HCEC 1CT (cell line): ENCODE measurements at regions not wholly inside any gene's neighbourhood (a gene's known extent, or its start where the extent isn't known, plus 50 kb on each side); places are given as distances from the start of the nearest gene placed in this dataset.

Experiments
- DNase-seq: peaks from one replicate; pipeline ENCODE4 v3.0.0-alpha.2; 2017

DNA sequence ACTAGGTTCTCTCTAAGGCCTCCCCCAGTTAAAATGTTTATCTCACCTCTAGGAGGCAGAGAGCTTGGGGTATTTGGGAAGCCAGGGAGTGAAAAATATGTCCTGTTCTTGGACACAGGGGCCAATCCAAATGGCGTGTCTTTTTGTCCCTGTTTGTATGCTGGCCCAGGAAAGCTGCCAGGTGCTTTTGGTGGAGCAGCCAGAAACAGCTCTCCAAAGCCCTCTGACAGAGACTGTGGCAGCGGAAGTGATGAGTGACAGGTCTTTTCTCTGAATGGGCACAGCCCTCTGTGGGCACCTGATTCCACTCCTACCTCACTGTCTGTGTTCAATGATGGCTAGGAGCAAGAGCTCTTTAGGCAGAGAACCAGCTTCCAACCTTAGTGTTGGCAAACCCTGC is 106.4 kb upstream of the KIRREL3 start:
- no peak for DNase-seq

DNA sequence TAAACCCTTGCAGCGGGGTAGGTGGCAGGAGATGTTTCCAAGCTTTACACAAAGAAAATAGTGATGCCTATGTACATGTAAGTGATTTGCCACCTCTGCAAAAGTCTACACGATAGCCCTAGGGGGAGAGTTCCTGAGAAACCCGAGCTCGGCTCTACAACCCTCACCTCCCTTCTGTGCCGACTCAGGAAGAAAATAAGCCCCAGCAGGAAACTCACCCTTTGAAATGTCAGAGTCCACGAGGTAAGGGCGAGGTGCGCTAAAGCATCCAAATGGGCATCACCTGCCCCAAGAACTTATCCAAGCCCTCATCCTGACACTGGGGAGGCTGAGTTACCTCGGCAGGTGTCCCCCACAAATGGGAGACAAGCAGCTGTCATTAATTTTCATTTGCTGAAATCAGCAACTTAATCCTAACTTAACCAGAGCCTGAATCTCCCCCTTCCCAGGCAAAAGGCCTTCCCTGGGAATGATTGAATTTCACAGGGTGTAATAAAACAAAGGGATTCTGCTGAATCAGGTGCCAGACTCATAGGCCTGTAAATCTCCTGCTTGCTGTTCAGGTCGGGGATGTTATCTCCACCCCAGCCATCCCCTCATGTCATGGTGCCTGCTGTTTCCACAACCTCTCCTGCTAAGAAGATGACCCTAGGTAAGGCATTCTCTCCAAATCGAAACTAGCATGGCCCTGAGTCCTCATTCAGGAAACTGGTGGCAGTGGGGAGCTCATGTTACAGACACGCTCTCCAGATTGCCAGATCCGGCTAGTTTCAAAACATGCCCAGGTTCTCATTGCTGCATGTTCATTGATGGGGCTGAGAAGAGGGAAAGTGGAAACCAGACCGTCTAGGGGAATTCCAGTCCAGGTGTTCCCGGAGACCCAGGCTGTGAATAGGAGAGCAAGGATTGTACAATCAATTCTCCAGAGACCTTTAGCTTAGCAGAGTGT is 105.3 kb upstream of the KIRREL3 start:
- DNase-seq = no peak

DNA sequence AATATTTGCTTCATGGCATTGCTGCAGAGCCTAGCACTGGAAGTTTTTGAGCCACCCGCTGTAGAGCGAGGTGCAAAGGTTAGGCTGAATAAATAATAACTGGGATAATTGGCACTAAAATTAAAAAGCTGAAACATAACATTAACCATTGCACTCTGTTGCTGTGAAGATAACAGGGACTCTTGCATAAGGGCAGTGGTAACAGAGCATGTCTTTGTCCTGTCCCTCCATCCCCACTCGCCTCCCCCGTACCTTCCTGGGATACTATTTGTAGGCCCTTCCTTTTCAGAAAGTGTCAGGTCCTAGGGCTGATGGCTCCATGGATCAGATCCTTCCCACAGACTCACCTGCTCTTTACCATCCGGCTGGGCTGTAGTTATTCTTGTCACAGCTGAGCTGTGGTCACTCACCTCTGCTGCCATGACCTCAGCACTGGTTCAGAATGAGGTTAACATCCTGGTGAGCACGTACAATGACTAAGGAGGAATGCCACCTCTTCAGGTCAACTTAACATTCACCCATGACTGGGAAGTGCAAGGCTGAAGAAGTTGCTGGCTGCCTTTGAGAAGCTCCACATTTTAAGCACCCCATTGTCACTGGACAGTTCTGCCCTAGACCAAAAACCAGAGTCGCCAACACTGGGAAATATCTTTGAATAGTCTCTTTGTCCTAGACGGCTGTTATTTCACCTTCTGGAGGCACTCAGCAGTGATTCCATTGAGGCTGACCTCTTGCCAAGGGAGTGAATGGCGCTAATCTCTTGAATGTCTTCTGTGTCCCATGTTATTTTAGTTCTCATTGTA is 103.2 kb upstream of the KIRREL3 start:
- DNase-seq = no peak

DNA sequence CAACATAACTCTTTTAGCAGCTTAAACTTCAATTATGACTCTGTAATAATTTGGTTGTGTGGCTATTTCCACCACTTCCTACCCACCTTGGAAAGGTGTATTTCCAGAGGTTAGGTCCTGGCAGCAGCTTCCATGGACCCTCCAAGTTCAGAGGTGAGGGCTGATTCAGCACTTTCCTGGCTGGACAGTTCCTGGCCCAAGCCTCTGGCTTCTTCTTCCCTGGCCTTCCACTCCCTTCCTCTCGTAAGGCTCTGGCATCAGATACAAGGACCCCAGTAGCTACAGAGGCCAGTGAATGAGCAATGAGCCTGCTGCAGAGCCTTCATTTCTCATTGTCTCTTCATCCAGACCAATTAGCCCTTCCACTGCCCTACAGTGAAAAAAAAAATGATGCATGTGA is 98.1 kb upstream of the KIRREL3 start:
- DNase-seq = no peak

DNA sequence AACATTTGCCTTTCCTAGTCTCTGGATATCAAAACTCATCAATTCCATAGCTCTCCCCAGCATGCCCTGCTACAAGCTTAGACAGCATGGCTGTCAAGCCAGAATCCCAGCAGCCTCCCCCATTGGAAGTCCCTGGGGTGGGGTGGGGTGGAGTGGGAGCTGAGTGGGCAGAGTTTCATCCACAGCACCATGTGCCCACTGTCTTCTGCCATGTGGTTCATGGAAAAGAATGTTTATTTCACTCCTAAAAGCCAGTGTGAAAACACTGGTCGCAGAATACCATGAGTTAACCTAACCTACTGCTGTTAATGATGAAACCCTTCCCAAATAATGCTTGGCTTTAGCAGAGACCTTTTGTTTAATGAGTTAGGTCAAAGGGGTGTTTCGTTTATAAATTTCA is 80.2 kb upstream of the KIRREL3 start:
- DNase-seq = no peak

DNA sequence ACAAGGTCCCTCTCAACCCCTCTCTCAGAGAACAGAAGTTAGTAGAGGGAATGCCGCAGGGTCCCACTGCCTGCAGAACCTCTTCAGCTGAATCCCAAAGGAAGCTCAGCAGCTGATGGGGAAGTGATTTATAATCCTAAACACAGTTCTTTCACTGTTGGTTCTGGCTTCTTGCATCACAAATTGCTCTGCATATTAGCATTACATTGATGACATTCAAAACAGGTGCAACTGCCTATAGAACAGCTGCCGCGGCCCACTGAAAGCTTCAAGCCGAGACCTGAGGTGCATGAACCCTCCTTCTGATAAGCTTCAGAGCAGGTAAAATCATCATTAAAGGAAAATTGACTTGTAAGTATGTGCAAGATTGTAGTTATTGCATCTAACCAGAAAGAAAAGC is 75.2 kb upstream of the KIRREL3 start:
- DNase-seq = no peak

DNA sequence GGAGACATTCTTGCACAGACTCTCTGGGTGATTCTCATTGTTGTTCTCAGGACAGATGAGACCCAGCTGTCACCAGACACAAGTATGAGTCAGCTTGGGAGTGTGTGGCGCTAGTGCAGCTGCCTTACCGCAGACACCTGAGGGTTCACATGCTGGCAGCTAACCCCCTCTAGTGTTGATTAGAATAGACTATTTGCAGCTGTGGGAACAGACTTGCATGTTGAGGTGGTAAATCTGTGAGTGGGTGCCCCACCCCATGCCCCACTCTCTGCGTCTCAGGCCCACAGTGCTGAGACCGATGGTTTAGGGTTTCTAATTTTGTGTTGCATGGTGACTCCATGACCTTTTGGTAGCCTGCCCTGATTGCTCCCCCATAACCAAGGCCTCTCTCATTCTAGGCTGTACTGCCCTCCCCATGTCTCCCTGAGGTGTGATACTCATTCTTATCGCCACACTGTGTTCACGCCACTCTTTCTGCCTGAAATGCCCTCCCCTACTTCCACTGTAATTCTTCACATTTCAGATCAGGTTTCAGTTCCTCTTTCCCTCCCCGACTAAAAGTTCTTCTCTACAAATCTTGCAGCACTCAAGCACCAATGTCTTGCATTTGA is 73.7 kb upstream of the KIRREL3 start:
- peak; percentile 53 for DNase-seq

DNA sequence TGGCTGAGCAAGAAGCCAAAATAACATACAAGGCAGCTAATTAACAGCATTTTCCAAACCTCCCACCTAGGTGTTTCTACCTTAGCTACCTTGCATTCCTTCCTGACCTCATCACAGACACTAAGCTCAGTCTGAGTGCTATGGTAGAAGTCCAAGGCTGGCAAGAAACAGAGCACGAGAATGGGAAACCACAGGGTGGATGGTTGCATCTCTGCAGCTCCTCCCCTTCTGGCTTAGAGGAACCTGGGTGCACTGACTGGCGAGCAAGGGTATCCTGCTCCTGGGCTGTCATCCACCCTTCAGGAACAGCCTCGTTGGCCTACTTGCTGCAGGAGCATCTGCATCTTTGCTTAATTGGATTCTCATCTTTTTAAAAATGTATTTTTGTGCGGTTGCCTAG is 73.1 kb upstream of the KIRREL3 start:
- no peak for DNase-seq

DNA sequence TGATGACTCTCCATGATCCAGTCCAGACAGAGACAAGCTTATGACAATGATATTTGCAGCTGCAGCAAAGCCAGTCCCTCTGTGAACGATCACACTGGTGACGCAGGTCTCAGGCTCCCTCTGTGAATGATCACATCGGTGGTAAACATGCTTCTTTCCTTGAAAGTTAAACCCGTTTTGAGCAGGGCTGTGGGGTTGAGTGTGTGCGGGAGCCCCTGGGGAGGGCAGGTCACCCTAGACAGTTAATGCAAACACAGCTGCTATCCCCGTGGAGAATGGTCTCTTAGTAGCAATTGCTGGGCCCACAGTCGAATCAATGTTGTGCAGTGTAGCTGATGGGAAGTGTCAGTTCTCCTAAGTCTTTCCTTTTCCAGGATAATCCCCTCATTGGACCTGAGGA is 71.0 kb upstream of the KIRREL3 start:
- DNase-seq = no peak

DNA sequence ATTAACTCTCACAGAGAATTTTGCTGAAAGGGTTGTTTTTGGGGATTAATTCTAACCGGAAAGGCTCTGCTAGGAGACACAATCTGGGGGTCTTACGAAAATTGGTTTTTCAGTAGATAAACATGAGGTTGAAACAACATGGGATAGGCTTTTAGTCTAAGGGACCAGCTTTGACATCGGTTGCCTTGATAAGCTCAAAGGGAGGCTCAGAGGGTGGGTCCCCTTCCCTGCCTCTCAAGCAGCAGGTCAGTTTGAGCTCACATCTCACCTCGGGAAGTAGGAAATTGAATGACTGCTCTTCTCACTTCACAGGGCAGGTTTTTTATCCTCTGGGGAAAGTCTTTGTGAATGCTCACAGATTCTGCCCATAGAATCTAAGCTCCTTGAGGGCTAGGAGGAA is 70.2 kb upstream of the KIRREL3 start:
- DNase-seq = no peak

DNA sequence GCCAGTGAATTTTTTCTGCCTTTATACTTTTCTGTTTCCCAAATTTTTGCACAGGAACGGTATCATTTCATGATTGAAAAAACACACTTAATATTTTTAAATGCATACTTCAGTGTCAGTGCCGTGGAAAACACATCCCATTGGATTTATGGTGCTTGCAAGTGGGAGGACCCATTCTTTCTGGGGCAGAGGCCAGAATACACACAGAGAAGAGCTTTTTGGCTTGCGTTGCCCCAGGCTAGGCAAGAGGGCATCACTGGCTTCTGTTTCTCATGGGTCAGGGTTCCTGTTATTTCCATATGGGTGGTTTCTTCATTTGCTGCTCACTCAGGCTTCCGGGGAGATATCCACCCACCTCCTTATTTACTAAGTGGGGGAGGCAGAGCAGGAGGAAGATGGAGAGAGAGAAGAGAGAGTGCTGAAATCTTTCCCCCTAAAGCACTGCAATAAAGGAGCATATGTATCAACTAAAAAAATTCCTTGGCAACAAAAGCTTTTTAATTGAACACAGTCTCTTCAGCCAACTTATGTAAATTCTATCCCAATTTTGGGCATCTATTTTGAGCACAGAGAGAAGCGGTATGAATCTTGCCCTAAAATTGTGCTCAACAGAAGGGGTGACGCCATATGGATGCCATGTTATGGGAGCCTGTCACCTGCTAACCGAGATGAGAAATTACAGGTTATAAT is 66.0 kb upstream of the KIRREL3 start:
- DNase-seq = no peak

DNA sequence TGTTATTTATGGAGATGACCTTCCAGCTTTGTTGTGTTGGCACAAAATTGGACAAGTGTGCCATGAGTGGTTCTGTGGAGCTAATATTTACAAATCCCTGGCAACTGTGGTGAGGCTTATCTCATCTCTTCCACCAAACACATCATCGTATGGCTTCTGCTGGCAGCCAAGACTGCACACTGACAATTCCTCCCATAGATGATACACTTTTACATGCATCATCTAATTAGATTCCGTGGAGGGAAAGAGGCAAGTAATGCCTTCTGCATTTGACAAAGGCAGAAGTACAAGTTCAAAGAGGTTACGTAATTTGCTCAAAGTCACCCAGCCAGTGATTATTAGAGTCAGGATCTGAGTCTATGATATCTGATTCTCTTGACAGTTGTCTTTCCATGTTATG is 62.7 kb upstream of the KIRREL3 start:
- no peak for DNase-seq

DNA sequence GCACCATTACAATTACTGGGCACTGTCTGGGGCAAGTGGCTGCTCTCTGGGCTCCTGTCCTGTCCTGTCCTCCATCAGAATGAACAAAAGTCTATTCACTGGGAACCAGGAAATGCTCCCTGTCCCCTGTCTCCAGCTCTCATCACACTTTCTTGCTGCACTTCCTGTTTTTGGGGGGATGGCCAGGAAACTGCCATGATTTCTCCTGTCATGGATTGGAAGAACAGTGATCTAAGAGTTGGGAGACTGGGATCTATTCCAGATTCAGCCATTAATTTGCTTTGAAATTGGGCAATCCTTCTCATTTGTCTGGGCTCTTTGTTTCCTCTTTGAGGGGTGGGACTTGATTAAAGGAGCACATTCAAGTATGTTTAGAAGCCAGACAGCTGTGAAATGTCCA is 61.4 kb upstream of the KIRREL3 start:
- no peak for DNase-seq

DNA sequence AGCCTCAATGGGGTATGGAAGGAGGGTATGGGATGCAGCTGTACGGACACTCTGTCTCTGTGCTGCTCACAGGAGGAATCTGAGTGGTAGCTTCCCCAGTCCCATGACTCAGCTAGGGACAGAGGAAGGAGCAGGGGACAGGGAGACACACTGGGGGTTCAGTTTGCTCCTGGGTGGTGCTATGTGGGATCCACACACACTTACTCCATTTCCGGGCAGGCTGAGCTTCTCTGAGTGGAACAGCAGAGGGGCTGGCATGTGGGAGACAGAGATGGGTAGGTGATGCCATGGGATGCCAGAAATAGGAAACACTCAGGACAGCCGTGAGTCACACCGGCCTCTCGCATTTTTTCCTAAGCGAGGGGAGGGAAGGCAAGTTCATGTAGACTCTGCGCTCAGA is 59.2 kb upstream of the KIRREL3 start:
- no peak for DNase-seq

DNA sequence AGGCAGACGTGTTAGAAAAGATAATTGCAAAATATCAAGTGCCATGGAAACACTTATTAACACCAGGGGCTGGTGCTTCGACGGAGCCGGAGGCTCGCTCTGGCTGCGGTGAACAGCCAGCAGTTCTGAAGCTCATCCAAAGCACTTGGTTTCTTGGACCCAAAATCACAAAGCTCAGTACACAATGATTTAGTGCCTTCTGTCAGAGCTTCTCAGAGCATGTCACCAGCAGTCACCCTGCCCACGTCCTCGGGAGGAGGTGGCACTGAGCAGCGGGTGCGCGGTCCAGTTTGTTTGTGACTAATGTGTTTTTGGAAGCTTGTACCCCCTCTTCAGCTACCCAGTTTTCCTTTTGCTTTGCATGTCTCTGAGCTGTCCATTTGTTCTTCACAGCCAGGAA is 58.7 kb upstream of the KIRREL3 start:
- no peak for DNase-seq

DNA sequence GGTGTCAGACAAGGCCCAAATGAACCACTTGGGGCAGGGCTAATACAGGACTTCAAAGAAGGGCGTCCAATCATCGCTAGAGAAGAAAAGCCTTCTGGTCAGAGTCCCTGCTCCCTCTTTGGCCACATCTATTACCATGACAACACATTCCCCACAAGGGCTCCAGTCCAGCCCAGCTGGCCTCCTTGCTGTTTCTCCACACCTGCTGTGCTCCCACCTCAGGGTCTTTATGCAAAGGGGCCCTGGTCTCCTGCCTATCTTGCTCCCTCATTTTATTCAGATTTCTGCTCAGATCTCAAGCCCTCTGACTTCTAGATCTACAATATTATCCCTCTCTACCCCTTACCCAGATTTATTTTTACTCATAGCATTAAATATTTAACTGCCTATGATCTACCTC is 58.0 kb upstream of the KIRREL3 start:
- DNase-seq = no peak

DNA sequence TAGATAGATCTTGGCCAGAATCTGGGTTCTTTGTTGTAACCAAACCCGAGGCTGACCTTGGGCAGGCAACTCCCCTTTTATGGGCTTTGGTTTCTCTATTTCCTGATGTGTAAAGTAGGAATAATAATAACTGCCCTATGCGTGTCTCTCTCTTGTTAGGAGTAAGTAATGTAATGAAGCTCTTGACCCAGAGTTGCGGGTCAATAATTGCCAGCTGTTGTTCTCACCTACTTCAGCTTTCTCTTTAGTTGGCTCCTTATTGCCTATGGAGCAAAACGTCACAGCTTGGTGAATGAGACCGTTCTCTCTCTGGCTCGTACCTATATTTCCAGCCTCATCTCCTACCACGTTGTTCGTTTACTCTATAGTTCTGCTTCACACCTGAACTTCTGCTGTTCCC is 56.6 kb upstream of the KIRREL3 start:
- no peak for DNase-seq

DNA sequence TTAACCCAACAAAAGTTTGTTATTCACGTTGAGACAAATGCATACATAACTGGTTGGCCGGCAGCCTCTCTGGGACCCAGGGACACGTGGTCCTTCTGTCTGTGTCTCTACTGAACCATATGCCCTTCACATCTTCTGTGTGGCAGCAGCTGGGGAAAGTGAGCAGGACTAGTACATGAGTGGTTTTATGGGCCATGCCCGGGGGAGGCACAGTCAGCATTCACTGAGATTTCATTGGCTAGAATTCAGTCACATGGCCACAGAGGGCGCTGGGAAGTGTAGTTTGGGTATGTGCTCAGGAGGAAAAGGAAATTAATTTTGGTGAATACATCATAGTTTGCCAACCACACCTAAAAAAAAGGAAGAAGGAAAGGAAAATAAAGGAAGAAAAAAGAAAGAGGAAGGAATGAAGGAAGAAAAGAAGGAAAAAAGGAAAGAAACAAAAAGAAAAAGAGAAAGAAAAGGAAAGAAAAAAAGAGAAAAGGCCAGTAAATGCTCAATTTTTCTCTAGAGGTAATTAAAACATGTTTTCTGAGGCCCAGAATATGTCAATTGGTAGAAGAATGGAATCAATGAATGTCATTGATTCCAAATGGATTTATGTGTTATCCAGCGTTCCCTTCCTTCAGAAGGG is 55.9 kb upstream of the KIRREL3 start:
- peak; percentile 15 for DNase-seq

DNA sequence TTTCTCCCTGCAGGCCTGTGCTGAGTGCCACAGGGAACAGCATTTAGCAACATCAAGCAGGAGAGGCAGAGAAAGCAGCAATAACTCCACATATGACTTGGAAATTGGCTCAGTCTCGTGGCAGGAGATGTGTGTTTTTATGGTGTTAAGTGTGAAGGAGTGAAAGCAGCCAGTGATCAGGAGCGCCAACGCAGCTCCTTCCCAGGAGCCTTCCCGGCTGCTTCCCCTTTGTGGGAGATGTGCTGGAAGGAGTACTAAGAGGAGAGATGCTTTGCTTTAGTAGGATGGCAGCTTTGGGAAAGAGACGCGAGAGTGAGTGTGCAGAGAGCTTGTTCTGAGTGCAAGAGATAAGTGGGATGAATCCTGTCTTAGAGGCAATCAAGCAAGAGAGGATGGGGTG is 54.7 kb upstream of the KIRREL3 start:
- DNase-seq = no peak

DNA sequence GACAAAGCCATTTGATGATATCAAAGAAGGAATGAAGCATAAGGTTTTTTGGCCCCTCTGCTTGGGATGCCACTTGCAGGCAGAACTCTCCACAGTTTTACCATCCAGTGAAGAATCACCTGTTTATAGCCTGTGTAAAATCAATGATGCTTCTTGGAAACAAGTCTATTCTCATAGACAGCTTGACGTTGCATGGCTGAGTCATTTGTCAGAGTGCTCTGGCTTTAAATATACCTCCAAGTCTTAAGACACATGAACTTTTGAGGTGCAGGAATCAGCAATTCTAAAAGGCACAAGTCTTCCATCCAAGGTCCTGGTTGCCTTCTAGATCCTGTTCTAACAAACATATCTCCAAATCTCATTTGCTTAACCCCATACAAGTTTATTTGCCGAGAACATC is 53.6 kb upstream of the KIRREL3 start:
- DNase-seq = no peak

DNA sequence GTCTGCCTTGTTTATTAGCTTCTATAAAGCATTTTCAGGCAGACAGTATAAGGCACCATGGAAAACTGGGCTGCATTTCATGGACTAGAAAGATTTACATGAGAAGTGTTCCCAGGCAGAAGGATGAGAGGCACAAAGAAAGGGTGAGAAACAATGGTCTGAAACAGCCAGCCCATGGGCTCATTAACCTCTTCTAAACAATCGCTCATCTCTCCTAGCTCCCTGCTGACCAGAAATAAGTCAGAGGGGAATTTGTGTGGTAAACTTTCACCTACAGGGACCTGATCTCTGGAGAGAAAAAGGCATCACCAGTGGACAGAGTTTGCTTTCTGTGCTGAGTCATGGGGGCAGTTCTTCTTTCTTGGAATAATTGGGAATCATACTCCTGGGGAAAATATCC is 51.8 kb upstream of the KIRREL3 start:
- DNase-seq = no peak
